H9 (cell line): ENCODE measurements at regions not wholly inside any gene's neighbourhood (a gene's known extent, or its start where the extent isn't known, plus 50 kb on each side); places are given as distances from the start of the nearest gene placed in this dataset.

Experiments
- DNase-seq: peaks from one replicate; pipeline ENCODE4 v3.0.0-alpha.2; 2017
- H2AFZ ChIP-seq: one replicate; pipeline ENCODE4 v1.6.1; 2013; ENCODE audit warnings: mild to moderate bottlenecking, low read length, control low read depth, moderate library complexity
- H2AK5ac ChIP-seq: 2 replicates; pipeline ENCODE4 v1.6.1; 2013; ENCODE audit warnings: low read length, control low read depth, mixed read lengths; ENCODE audit not compliant: insufficient read length
- H2BK120ac ChIP-seq: one replicate; pipeline ENCODE4 v1.6.1; 2013; ENCODE audit warnings: low read depth, mild to moderate bottlenecking, low read length, control low read depth, inconsistent platforms; ENCODE audit not compliant: poor library complexity, severe bottlenecking
- H2BK12ac ChIP-seq: 2 replicates; pipeline ENCODE4 v1.6.1; 2013; ENCODE audit warnings: low read length, control low read depth, mixed read lengths, low read depth; ENCODE audit not compliant: insufficient read length
- H2BK15ac ChIP-seq: 2 replicates; pipeline ENCODE4 v1.6.1; 2013; ENCODE audit warnings: low read depth, low read length, control low read depth
- H2BK20ac ChIP-seq: one replicate; pipeline ENCODE4 v1.6.1; 2013; ENCODE audit warnings: low read depth, mild to moderate bottlenecking, low read length, control low read depth, inconsistent platforms; ENCODE audit not compliant: poor library complexity, severe bottlenecking
- H2BK5ac ChIP-seq: 2 replicates; pipeline ENCODE4 v1.6.1; 2013; ENCODE audit warnings: low read length, control low read depth, mixed read lengths; ENCODE audit not compliant: insufficient read length
- H3K14ac ChIP-seq: 2 replicates; pipeline ENCODE4 v1.6.1; 2013; ENCODE audit warnings: low read length, control low read depth; ENCODE audit not compliant: insufficient read depth
- H3K18ac ChIP-seq: 2 replicates; pipeline ENCODE4 v1.6.1; 2013; ENCODE audit warnings: low read depth, mild to moderate bottlenecking, mixed read lengths, low read length, control low read depth; ENCODE audit not compliant: insufficient read length
- H3K23ac ChIP-seq: 2 replicates; pipeline ENCODE4 v1.6.1; 2013; ENCODE audit warnings: low read length, control low read depth, mixed read lengths, low read depth; ENCODE audit not compliant: insufficient read length
- H3K23me2 ChIP-seq: 2 replicates; pipeline ENCODE4 v1.6.1; 2013; ENCODE audit warnings: low read depth, mild to moderate bottlenecking, mixed read lengths, low read length, control low read depth; ENCODE audit not compliant: insufficient read length, poor library complexity, severe bottlenecking
- H3K27ac ChIP-seq: 2 replicates; pipeline ENCODE4 v1.5.1; 2013; ENCODE audit warnings: low read length, control low read depth, mixed read lengths, low read depth; ENCODE audit not compliant: insufficient read length
- H3K27me3 ChIP-seq: 2 replicates; pipeline ENCODE4 v1.6.1; 2013; ENCODE audit warnings: low read length, control low read depth, inconsistent platforms; ENCODE audit not compliant: insufficient read depth
- H3K4ac ChIP-seq: 2 replicates; pipeline ENCODE4 v1.6.1; 2013; ENCODE audit warnings: low read depth, mild to moderate bottlenecking, control low read depth, inconsistent platforms, low read length, moderate library complexity
- H3K4me1 ChIP-seq: 2 replicates; pipeline ENCODE4 v1.6.1; 2013; ENCODE audit warnings: low read length, control low read depth, inconsistent platforms; ENCODE audit not compliant: insufficient read depth
- H3K4me2 ChIP-seq: 2 replicates; pipeline ENCODE4 v1.6.1; 2013; ENCODE audit warnings: low read length, control low read depth, mixed read lengths; ENCODE audit not compliant: insufficient read length, insufficient read depth
- H3K56ac ChIP-seq: 2 replicates; pipeline ENCODE4 v1.6.1; 2013; ENCODE audit warnings: low read depth, mild to moderate bottlenecking, mixed read lengths, low read length, control low read depth; ENCODE audit not compliant: insufficient read length
- H3K79me1 ChIP-seq: 2 replicates; pipeline ENCODE4 v1.6.1; 2013; ENCODE audit warnings: low read depth, mild to moderate bottlenecking, moderate library complexity, low read length, control low read depth, inconsistent platforms; ENCODE audit not compliant: insufficient read depth, poor library complexity, severe bottlenecking
- H3K79me2 ChIP-seq: 2 replicates; pipeline ENCODE4 v1.6.1; 2013; ENCODE audit warnings: low read length, control low read depth, inconsistent platforms; ENCODE audit not compliant: insufficient read depth
- H3K9ac ChIP-seq: 2 replicates; pipeline ENCODE4 v1.6.1; 2013; ENCODE audit warnings: low read length, control low read depth, mixed read lengths; ENCODE audit not compliant: insufficient read length; ENCODE audit errors: extremely low read depth
- H3K9me3 ChIP-seq: one replicate; pipeline ENCODE4 v1.6.1; 2013; ENCODE audit warnings: low read depth, low read length, inconsistent platforms; ENCODE audit not compliant: control insufficient read depth
- H3T11ph ChIP-seq: one replicate; pipeline ENCODE4 v1.6.1; 2013; ENCODE audit warnings: mild to moderate bottlenecking, low read length, control low read depth, inconsistent platforms
- H4K20me1 ChIP-seq: one replicate; pipeline ENCODE4 v1.6.1; 2013; ENCODE audit not compliant: control insufficient read depth, insufficient read length, insufficient read depth
- H4K5ac ChIP-seq: 2 replicates; pipeline ENCODE4 v1.6.1; 2013; ENCODE audit warnings: low read depth, mild to moderate bottlenecking, mixed read lengths, low read length, control low read depth; ENCODE audit not compliant: insufficient read length
- H4K8ac ChIP-seq: replicated peaks from 2 replicates; pipeline ENCODE4 v1.6.1; 2013; ENCODE audit warnings: low read length, control low read depth, mixed read lengths, low read depth; ENCODE audit not compliant: insufficient read length
- H4K91ac ChIP-seq: 2 replicates; pipeline ENCODE4 v1.6.1; 2013; ENCODE audit warnings: low read depth, mild to moderate bottlenecking, moderate library complexity, mixed read lengths, low read length, control low read depth; ENCODE audit not compliant: insufficient read length
- H3K27ac Mint-ChIP-seq, 3 experiments: 2 replicates in 2 of 3; 3 replicates in 1 of 3; pipeline ENCODE4 v1.8.0; 2020 to 2021; ENCODE audit warnings: mixed read lengths in 3 of 3, mild to moderate bottlenecking in 1 of 3, moderate library complexity in 1 of 3
- H3K27me3 Mint-ChIP-seq: 2 replicates; pipeline ENCODE4 v1.8.0; 2021; ENCODE audit warnings: low read depth, mild to moderate bottlenecking, moderate library complexity, mixed read lengths
- H3K36me3 Mint-ChIP-seq, 3 experiments: 2 replicates in 2 of 3; 3 replicates in 1 of 3; pipeline ENCODE4 v1.8.0; 2020 to 2021; ENCODE audit warnings: low read depth in 3 of 3, mixed read lengths in 3 of 3; ENCODE audit not compliant: insufficient read depth in 1 of 3
- H3K4me1 Mint-ChIP-seq, 2 experiments: 2 replicates each; pipeline ENCODE4 v1.8.0; 2020; ENCODE audit warnings: mixed read lengths in 2 of 2
- H3K4me3 Mint-ChIP-seq, 2 experiments: 2 replicates in 1 of 2; 3 replicates in 1 of 2; pipeline ENCODE4 v1.8.0; 2020 to 2021; ENCODE audit warnings: mild to moderate bottlenecking in 2 of 2, mixed read lengths in 2 of 2, moderate library complexity in 1 of 2
- H3K9me3 Mint-ChIP-seq, 2 experiments: 2 replicates in 1 of 2; 3 replicates in 1 of 2; pipeline ENCODE4 v1.8.0; 2020; ENCODE audit warnings: mild to moderate bottlenecking in 2 of 2, mixed read lengths in 2 of 2, moderate library complexity in 1 of 2
- CTCF ChIP-seq: fragments of 200-600 bp; sonication (generic); conservative IDR thresholded peaks from 3 replicates; pipeline ENCODE4 v1.8.0; 2021; ENCODE audit warnings: antibody characterized with exemption, mild to moderate bottlenecking
- WGBS: extraction: QIAGEN DNeasy Blood & Tissue Kit; methylation state at CpG from one replicate; pipeline ENCODE4 v1.1.7; 2013; ENCODE audit warnings: missing lambda C conversion rate, low lambda C conversion rate, mixed read lengths; ENCODE audit not compliant: insufficient read length; ENCODE audit errors: extremely low coverage; 5-methylcytosine and 5-hydroxymethylcytosine counted together

DNA sequence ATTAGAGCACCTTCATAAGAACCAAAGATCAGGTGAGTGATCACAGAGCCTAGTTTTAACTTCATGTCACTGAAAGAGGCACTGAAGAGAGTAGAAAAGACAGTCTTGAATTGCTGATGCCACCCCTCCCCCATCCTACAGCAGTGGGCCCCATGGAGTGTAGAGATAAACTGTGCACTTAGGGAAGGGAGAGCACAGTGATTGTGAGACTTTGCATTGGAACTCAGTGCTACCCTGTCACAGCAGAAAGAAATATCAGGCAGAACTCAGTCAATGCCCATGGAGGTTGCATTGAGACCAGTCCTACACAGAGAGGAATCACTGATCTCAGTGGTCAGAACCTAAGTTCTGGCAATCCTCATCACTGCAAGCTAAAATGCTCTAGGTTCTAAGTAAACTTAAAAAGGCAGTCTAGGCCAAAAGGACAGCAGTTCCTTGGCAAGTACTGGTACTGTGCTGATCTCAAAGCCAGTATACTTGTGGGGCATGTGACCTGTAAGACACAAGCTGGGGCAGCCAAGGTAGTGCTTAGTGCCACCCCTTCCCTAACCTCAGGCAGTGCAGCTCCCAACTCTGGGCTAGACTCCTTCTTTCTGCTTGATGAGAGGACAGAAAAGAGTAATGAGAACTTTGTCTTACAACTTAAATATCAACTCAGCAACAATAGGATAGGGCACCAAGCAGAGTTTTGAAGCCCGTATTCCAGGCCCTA, 94.1 kb downstream of the FSCB start:
- H2BK12ac ChIP-seq = no peak overlapping the region
- TF ChIP-seq CTCF = no peak
- no peak overlapping the region for H3K27ac ChIP-seq
- no peak overlapping the region for H3K9ac ChIP-seq
- H3K9me3 ChIP-seq = no peaks in the 10 kb centered on the region
- H3K79me1 ChIP-seq = no peaks in the 10 kb centered on the region
- no peak overlapping the region for H4K5ac ChIP-seq
- H3K4ac ChIP-seq = no peak overlapping the region
- no peak overlapping the region for H2BK20ac ChIP-seq
- H3K56ac ChIP-seq = no peak overlapping the region
- no peak overlapping the region for H3K23ac ChIP-seq
- H2AFZ ChIP-seq = peak overlapping the region; percentile 2
- no peak overlapping the region for H3K27ac Mint-ChIP-seq
- no peak overlapping the region for H3K4me2 ChIP-seq
- WGBS = no CpG with 5 or more reads among the region's 1 CpG
- no peaks in the 10 kb centered on the region for H3K27me3 Mint-ChIP-seq
- no peak overlapping the region for H2AK5ac ChIP-seq
- no peak overlapping the region for H3K14ac ChIP-seq
- H3K79me2 ChIP-seq = no peaks in the 10 kb centered on the region
- H3K27me3 ChIP-seq = no peaks in the 10 kb centered on the region
- H2BK15ac ChIP-seq = no peak overlapping the region
- no peaks in the 10 kb centered on the region for H3K23me2 ChIP-seq
- no peak overlapping the region for H4K91ac ChIP-seq
- no peaks in the 10 kb centered on the region for H4K20me1 ChIP-seq
- DNase-seq = peak; percentile 31
- peaks cover 5 to 6% of the 10 kb centered on the region in 2 experiments for H3K4me1 Mint-ChIP-seq
- peaks cover 0 to 13% (median 8%) of the 10 kb centered on the region in 3 experiments; a peak in 5 of 7 replicates for H3K36me3 Mint-ChIP-seq
- H3K9me3 Mint-ChIP-seq = peaks cover 8 to 15% of the 10 kb centered on the region in 2 experiments
- no peak overlapping the region for H3T11ph ChIP-seq
- no peak overlapping the region for H3K18ac ChIP-seq
- H3K4me1 ChIP-seq = no peaks in the 10 kb centered on the region
- no peak overlapping the region for H2BK5ac ChIP-seq
- no peak overlapping the region for H2BK120ac ChIP-seq
- H4K8ac ChIP-seq = no peak overlapping the region
- H3K4me3 Mint-ChIP-seq = no peak overlapping the region
